Left colon (tissue), 2 donors: ENCODE measurements at regions not wholly inside any gene's neighbourhood (a gene's known extent, or its start where the extent isn't known, plus 50 kb on each side); places are given as distances from the start of the nearest gene placed in this dataset.
"Not testable (repeated sequence)": the region's sequence is repeated elsewhere in the genome, so short reads cannot be mapped to it uniquely, and the experiment has no call there.

Experiments used
- ATAC-seq: fragments of 200-7000 bp; cut with Tn5 transposase; one replicate; pipeline ENCODE4 v1.9.1; 2020; ENCODE audit warnings: mild to moderate bottlenecking, moderate library complexity
- DNase-seq, 2 donors: peaks; one replicate each; pipeline ENCODE4 v3.0.0-alpha.2; 2020
- intact Hi-C, 2 donors: fragments of 100-400 bp; cut with DNase I in 1 of 2; cut with micrococcal nuclease in 1 of 2; formaldehyde crosslinking; loops; one replicate each; pipeline versions ENCODE4 v1.11.2 to v1.14.0; 2022; cut with DNase I, micrococcal nuclease
- donor health status: DM: no; HTN: no; CAD: no.
- donor health status: DM: yes; HTN: yes; CAD: no.

DNA sequence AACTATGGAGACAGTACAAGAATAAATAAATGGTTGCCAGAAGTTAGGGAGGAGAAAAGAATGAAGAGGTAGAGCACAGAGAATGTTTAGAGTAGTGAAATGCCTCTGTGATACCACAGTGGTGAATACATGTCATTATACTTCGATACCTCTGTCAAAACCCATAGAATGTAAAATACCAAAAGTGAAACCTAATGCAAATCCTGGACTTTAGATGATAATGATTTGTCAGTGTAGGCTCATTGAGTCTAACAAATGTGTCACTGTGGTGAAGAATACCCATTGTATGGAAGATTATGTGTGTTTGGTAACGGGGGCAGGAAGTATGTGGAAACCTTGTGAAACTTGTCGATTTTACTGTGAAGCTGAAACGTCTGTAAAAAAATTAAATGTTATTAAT, 1106.5 kb upstream of the TMPRSS15 start:
- DNase-seq (no peak), ATAC-seq (no peak)
- intact Hi-C loops: no loop called here

DNA sequence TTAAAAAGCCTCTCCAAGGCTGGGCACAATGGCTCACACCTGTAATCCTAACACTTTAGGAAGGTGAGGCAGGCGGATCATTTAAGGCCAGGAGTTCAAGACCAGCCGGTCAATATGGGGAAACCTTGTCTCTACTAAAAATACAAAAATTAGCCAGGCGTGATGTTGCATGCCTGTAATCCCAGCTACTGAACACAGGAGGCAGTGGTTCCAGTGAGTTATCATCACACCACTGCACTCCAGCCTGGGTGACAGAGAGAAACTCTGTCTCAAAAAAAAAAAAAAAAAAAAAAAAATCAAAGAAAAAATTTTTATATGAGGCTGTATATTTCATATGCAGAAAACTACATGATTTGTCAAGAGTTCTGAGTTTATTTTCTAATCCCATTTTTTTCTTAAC, 1107.1 kb upstream of the TMPRSS15 start:
- ATAC-seq: no peak
- DNase-seq: no peak
- intact Hi-C loops: no loop called here

DNA sequence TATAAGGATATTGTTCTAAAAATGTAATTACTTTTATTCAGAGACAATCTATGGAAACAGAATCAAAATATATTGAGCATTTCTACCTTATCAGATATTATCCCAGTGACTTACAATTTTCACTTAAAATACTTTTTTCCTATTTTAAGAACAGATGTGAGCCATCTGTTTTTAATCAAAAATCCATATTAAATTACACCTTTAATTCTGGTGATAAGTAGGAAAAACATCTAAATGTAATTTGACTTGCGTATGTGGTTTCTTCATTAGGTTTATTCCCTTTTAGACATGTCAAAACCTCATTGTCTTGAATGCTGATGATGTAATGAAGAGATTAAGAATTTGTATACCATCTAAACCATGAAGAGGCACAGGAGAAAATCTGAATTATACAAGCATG, 1118.8 kb upstream of the TMPRSS15 start:
- no peak for ATAC-seq
- intact Hi-C loops: no loop called here
- no peak for DNase-seq

GRCh38 chr21:19523061-19523460, 1119.5 kb upstream of the TMPRSS15 start:
- DNase-seq: no peak
- no peak for ATAC-seq
- intact Hi-C loops: no loop called here

GRCh38 chr21:19523746-19524145, 1120.2 kb upstream of the TMPRSS15 start:
- ATAC-seq: no peak
- intact Hi-C loops: no loop called here
- DNase-seq: no peak

GRCh38 chr21:19529031-19529430, 1125.4 kb upstream of the TMPRSS15 start:
- ATAC-seq (no peak), DNase-seq (no peak)
- intact Hi-C loops: no loop called here

DNA sequence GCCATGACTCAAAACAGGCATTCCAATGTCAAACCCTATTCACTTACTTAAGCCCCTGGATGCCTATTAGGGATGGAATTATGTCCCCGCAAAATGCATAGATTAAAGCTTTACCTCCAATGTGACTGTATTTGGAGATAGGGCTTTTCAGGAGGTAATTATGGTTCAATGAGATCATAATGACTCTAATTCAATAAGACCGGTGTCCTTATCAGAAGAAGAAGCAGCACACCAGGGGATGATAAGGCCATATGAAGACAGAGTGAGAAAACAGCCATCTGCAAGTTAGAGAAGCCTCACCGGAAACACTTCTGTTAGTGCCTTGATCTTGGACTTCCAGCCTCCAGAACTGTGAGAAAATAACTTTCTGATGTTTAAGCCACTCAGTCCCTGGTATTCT, 1131.8 kb upstream of the TMPRSS15 start:
- intact Hi-C loops: no loop called here
- no peak for DNase-seq
- no peak for ATAC-seq

GRCh38 chr21:19537116-19537515, 1133.5 kb upstream of the TMPRSS15 start:
- intact Hi-C loops: no loop called here
- DNase-seq: no peak
- ATAC-seq: no peak

DNA sequence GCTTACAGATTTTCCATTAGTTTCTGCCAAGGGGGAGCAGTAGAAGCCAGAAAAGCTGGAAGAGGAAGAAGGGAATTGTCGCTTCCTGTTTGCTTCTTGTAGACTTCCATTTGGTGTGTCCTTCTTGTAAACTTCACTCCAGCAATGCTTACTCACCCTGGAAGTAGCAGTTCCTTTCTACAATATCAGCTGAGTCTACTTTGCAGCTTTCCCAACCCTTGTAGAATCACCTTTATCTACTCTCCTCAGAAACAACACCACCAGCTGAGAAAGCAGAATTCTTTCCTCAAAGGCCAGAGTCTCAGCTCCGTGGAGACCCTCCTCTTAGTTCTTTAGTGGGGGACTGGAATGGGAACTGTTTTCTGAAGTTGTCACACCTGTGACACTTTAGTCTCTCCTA, 1136.7 kb upstream of the TMPRSS15 start:
- DNase-seq (no peak), ATAC-seq (no peak)
- intact Hi-C loops: no loop called here

DNA sequence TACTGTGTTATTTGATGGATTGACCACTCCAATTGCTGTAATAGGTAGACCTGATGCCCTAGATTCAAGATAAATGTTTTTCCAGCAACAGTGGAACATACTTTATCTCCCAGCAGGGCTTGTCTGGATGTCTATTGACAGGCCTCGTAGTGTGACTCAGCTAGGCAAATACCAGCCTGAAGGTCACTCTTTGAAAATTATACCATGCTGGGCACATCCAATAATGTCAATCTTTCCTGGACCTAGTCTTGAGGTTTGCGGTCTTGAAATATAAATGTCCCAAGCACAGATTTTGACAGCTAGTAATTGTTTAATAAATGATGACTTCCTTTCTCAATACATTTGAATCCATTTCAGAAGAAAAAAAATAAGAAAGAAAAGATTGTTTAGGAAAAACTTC, 1138.0 kb upstream of the TMPRSS15 start:
- ATAC-seq (no peak), DNase-seq (no peak)
- intact Hi-C loops: no loop called here

DNA sequence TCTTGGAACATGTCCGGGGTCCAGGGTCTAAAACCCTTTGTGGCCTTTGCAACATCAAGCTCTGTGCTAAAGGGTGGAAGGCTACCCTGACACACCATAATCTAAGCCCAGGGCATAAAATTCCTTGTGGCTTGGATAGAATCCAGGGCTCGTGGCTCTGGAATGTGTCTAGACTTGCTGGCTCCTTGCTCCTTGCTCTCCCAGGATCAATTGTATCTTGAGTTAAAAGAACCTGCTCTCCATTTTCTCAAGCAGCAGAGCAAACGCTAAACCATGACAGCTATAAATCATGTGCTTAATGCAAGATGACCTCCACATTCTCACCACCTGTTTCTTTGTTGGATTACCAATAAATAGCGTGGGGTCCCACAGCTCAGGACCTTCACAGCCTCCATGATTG, 1140.9 kb upstream of the TMPRSS15 start:
- intact Hi-C loops, DNase-seq, ATAC-seq: not testable (repeated sequence)

- intact Hi-C loops: no loop called here
- DNase-seq (no peak), ATAC-seq (no peak)
These were observed 1144.6 kb upstream of the TMPRSS15 start for GRCh38 chr21:19547951-19548840.

DNA sequence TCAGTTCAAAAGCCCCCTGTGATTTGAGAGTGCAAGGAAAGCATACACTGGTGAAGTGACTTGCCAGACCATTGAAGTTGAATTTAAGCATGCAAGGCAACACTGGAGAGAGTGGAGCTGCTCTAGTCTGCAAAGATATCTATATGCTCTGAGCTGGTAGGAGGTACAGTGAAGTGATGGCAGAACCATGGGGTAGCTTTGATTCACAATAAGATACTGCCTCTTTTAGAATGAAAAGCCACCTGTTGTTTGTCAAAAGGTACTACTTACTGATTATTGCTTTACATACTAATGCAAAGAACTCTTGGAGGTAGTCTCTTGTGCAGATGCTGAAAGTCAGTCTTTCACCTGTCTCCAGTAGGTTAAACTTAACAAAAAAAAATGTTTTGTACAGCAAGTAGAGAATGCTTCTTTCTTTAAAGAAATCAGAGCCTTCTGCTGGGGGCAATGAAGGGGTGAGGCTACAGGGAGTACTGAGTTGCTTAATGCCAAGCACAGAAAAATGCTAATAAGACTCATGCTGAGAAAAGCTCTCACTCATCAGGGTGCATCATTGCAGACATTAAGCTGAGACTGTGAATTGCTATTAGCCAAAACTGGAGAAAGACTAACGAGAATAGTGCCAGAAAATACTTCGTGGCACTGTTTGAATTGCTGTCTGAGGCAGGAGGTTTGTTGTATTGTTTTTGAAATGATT, 1150.5 kb upstream of the TMPRSS15 start:
- DNase-seq (no peak), ATAC-seq (no peak)
- intact Hi-C loops: no loop called here

DNA sequence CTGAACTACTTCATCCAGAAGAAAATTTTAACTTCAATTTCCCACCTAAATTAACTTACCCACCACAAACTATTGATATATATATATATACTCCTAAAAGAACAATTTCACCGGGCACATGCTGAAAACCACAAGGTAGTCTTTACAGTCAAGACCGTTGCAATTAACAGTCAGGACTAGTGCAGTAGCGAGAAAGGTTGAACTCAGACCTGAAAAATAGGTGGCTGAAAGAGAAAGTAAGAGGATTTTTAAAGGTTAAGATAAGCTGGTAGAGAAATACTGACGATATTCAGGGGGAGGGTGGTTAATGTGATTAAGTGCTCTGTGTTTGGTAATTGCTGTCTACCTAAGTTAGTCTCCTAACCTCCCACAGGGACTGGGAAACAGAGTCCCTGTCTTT, 1153.5 kb upstream of the TMPRSS15 start:
- intact Hi-C loops: no loop called here
- DNase-seq (no peak), ATAC-seq (no peak)

DNA sequence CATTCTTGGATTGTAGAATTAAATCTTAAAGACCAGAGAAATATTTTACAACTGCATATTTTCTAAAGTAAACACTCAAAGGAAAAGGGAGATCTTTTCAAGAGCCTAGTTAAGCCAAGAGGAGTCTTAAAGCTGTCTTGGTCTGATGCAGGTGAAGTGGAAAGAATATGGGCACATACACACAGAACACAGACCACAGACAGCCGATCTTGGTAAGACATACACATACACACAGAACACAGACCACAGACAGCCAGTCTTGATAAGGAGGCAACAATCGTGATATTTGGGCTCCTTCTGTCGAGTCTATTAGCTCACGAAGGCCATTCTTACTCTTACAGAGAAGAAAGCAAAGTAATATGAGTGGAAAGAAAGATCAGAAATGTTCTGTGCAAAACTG, 1153.9 kb upstream of the TMPRSS15 start:
- DNase-seq (no peak), ATAC-seq (no peak)
- intact Hi-C loops: no loop called here

- intact Hi-C loops: no loop called here
- DNase-seq (no peak), ATAC-seq (no peak)
These were observed 1162.0 kb upstream of the TMPRSS15 start for GRCh38 chr21:19565587-19565986.

GRCh38 chr21:19566975-19567374, 1163.4 kb upstream of the TMPRSS15 start:
- intact Hi-C loops: no loop called here
- peak; percentile 80 for ATAC-seq
- no peak for DNase-seq

DNA sequence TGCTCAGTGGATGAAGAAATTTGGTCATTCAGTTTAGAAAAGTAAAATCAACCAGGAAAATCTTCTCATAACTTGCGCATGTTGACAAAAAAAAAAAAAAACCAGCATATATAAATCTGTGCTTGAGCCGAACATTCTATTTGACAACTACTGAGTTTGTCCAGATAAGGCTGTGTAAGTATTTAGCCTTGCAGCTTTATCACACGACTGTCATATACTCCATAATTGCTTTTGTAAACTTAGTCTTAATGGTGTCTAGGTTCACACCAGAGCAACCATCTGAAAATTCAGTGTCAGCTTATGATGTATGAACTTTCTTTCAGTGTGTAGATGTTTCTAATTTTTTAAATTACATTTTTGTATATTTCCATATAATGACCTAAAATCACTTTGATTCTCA, 1173.8 kb upstream of the TMPRSS15 start:
- ATAC-seq (peak; percentile 64), DNase-seq (no peak)

DNA sequence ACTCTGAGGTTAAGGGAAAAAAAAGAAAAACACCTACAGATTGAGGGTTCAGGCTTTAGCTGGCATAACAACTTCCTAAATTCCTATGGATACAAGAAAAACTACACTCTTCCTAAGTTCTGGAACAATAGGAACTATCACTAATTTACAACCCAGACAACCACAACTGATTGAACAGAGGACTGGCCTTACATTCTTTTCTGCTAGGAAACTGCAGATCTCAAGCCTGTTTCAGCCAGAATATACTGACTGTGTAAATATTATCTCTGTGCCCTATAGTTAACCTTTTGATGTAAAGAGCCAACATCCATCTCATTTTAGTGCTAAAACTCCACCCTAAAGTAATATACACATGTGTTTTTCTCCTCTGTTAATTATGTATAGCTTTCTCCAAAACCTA, 1186.5 kb upstream of the TMPRSS15 start:
- ATAC-seq (peak; percentile 39), DNase-seq (no peak)
- intact Hi-C loops: no loop called here

More for the DNA sequence above, 1173.8 kb upstream of the TMPRSS15 start:
- intact Hi-C loops: no loop called here

DNA sequence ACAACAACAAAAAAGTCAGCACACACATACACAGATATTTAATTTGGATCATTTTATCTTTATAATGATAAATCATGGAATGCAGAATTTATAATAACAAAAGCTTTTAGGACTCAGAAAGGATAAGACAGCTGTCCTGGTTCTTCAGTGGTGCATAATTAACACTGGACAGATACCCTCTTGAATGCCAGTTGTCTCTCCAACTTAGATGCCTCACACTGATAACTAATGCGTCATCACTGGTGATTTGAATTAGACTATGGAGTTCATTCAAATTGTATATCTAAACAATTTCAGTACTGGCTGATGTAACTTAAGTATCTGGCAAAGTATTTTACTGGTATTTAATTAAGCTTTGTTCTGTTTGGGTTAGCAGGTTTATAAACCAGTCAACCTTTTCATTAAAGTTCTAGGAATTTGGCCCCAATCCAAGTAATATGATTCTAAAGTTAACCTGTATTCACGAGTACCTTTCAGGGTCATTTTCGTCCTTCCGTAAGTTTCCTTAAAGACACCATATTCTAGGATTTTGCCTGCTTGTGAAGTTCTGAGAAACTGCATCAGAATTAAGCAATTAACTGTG, 1199.5 kb upstream of the TMPRSS15 start:
- no peak for DNase-seq
- intact Hi-C loops: no loop called here
- no peak for ATAC-seq
